Panc1 (cell line): ENCODE measurements at regions not wholly inside any gene's neighbourhood (a gene's known extent, or its start where the extent isn't known, plus 50 kb on each side); places are given as distances from the start of the nearest gene placed in this dataset.

Experiments
- CTCF ChIP-seq: fragments of 450-650 bp; IDR thresholded peaks from 2 replicates; pipeline ENCODE4 v1.5.1; 2017; ENCODE audit warnings: mild to moderate bottlenecking
- POLR2AphosphoS5 ChIP-seq: IDR thresholded peaks from 2 replicates; pipeline ENCODE4 v1.6.1; 2012; ENCODE audit warnings: mild to moderate bottlenecking, low read depth, low read length, moderate library complexity
- TCF7L2 ChIP-seq: IDR thresholded peaks from 2 replicates; pipeline ENCODE4 v1.6.1; 2011; ENCODE audit warnings: mild to moderate bottlenecking, low read depth, low read length, inconsistent platforms

- TF ChIP-seq CTCF (no peak), POLR2AphosphoS5 (no peak), TCF7L2 (no peak)
Observed at GRCh38 chr2:133756833-133757232, 188.6 kb upstream of the NCKAP5 start.
